NCI-H187 (cell line): ENCODE measurements at regions not wholly inside any gene's neighbourhood (a gene's known extent, or its start where the extent isn't known, plus 50 kb on each side); places are given as distances from the start of the nearest gene placed in this dataset.

Experiments
- DNase-seq, 2 experiments: peaks; one replicate each; lab custom pipeline; 2025; lab: John Stamatoyannopoulos, UW

DNA sequence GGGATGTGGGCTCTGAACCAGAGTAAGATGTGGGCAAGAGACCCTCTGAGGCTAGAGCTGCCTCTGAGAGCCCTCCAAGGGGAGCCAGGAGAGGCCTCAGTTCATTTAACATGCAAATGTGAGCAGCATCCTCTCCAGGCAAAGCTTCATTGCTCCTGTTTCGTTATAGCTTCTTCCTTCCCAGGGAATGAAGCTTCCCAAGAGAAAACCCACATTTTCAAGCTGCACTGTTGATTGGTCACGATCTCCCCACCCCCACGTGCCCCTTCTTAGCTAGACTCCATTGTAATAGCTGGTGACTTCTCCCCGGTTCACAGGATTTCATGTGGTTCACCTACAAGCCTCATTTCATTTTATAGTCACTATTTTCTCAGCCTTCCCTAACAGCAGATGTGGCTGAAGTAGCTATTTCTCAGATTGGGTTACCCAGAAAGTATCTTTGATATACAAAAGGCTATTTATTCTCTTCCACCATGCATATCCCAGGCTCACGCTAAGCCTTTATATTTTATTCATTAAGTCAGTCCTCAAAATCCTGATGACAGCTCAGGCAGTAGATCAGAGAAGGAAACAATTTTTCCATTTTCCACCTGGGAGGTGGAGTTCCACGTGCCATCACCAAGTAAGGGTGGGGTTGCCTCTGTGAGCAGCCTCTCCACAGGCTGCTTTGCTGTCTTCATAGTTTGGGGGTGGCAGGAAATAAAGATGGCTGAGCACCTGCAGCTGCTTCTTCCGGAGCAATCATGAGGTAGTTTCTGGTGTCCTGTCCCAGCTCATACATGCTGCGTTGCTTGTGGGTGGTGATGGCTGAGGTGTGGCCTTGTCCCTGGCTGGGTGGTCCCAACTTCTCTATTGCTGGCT lies 178.3 kb upstream of the RAB4A start:
- DNase-seq = peak; percentile 78 to 85

- DNase-seq = no peak
These were observed 177.7 kb upstream of the RAB4A start for GRCh38 chr1:229093238-229093540.

GRCh38 chr1:229093609-229094336 lies 177.1 kb upstream of the RAB4A start:
- no peak for DNase-seq

DNA sequence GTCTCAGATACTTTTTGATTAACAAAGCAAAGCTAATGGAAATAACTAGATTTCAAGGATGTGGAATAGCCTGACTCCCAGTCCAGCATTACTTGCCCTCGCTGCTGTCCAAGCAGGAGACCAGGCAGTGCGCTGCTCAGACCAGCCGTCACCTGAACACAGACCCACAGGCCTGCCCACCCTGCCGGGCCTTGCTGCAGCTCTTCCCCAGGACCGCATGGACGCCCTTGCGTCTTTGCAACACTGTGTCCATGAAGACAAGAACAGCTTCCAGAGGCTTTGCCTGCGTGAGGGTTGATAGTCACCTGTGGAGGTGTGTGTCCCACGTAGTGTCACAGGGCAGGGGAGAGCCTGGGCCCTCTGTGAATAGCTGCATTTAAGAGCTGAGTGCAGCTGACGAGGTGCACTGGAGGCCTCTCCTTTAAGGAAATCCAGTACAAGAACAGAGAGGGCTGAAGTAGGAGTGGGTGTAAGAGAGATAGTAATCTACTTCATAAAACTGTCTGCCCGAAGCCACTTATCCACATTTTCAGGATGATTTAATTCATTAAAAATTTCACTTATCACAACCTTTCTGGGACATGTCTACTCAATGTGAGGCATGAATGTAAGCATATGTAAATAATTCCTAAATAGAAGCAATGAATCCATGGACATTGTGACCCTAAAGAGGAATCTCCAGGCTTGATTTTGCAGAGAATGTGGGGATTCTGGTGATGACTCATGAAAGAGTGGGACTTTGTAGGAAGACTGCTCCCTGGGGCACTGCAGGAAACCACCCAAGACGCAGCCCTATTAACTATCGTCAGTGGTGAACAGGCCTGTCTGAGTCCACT lies 176.2 kb upstream of the RAB4A start:
- DNase-seq = no peak

DNA sequence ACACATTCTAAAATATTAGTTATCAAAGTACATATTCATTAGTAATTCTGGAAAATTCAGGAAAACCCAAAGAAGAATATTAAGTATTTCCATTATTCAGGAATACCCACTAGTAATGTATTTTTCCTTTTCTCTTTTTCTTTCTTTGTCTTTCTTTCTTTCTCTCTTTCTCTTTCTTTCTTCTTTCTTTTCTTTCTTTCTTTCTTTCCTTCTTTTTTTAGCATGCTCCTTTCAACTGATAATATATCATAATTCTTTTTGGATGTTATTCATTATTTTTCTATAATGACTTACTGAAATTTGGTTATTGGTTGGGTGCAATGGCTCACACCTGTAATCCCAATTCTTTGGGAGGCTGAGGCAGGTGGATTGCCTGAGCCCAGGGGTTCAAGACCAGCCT lies 175.6 kb upstream of the RAB4A start:
- no peak for DNase-seq

DNA sequence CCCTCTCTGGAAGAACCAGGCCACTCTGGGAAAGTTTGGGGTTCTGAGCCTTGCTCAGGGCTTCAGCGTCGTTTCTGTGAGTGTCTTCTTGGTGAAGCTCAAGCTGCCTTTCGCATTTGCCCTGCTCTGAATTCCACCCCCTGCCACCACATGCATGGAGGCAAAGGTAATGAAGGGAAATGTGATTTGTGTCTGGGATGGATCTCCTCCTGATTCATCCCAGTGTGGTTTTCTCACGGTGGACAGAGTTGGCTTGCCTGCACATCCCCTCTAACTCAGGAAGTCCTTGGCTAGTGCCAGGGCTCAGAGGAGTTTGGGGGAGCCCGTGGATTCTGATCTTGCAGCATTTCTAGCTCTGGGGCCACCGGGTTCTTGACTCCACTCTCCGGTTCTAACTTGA lies 173.6 kb upstream of the RAB4A start:
- no peak for DNase-seq

- DNase-seq = no peak
These were observed 172.6 kb upstream of the RAB4A start for GRCh38 chr1:229098361-229098760.

GRCh38 chr1:229098903-229099578 lies 171.9 kb upstream of the RAB4A start:
- no peak for DNase-seq

DNA sequence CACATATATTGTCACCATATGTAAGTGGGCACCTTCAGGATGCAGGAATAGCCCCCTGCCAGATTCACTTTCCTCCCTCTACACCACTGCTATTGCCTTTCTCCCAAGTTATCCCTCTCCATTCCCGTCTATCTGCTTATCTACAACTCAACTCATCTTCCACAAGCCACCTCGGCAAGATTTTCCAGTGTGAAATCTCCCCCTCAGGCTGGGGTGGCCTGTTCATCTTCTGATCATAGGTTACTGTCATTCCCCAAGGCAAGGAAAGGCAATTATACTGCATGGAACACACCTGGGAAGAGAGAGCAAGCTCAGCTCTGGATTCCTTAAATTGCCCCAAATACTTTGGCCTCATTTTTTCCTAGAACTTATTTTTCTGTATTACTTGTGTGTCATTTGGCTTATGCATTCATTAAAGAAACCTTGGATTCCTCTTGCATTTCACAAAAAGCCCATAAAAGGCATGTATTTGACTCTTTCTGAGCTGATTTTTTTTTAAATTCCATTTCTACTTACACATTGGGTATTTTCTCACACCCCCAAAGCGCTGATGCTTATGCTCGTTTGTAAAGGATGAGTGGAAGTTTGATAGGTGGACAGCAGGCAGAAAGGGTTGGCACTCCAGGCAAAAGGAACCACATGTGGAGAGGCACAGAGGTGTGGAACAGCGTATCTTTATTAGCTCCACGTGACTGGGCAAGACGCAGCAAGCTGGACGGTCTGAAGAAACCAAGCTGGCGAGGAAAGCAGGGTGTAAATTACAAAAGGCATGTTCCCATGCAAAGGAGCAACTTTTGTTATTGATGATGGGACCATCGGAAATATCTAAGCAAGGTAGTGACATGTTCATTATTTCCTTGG lies 169.7 kb upstream of the RAB4A start:
- no peak for DNase-seq

- no peak for DNase-seq
These were observed 168.0 kb upstream of the RAB4A start for GRCh38 chr1:229102741-229103391.

DNA sequence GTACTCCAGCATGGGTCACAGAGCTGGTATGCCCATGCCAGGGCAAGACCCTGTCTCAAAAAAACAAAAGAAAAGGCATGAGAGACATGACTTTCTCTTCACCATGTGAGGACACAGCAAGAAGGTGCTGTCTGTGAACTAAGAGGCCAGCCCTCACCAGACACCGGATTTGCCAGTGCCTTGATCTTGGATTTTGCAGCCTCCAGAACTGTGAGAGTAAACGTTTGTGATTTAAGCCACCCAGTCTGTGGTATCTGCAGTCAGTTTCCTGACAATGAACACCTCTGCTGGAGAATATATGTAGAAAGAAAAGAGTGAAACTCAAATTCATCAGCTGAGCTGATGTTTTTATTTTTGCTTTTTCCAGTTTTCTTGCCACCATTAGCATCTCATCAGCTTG lies 166.3 kb upstream of the RAB4A start:
- DNase-seq = no peak

DNA sequence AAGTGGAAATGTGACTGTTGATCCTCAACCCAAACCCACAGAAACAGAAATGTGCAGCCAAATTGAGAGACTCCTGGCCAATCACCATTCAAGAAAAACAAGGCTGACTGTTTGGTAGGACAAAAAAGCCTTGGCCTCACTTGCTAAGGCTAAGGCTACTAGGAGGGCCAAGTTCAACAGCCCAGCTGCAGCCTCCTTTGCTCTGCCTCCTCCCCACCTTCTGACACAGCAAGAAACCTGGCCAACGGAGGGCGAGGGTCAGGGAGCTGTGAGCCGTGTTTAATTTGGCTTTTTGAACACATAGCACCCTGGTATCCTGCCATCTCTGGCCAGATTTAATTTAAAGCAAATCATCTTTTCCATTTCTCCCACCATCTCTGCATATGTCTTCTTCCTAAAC lies 165.8 kb upstream of the RAB4A start:
- DNase-seq = no peak

DNA sequence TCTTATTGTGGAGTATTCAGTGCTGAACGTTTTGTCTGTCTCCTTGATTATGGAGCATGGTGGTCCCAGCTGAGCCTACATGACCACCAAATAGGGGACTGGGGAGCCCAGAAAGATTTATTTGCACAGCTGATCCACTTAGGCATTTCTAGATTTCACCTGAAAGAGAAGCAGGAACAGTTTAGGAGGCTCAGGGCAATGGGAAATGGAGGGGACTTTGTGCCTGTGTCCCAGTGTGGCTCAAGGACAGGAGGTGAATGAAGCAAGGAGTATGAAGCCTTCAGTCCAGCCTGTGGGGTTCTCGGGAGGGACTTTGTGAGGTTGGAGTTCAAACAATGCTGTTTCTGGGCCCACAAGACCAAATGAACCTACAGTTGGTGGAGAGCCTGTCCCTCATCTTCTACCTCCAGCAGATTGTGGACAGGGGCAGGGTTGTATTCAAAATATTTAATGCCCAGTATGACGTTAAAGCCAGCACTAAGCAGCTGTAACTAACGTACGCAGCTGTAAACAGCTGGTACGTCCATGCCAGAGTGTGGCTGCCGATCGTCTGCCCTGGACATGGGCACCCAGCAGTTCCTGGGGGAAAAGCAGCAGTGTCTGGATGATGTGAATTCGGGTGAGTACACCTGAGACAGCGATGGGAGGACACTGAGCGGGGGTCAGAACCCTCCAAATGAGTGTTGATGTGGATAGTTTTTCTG lies 164.9 kb upstream of the RAB4A start:
- no peak for DNase-seq

- no peak for DNase-seq
These were observed 164.3 kb upstream of the RAB4A start for GRCh38 chr1:229106526-229107125.

- DNase-seq = no peak
These were observed 163.6 kb upstream of the RAB4A start for GRCh38 chr1:229107304-229107815.

GRCh38 chr1:229107972-229108371 lies 162.9 kb upstream of the RAB4A start:
- no peak for DNase-seq

DNA sequence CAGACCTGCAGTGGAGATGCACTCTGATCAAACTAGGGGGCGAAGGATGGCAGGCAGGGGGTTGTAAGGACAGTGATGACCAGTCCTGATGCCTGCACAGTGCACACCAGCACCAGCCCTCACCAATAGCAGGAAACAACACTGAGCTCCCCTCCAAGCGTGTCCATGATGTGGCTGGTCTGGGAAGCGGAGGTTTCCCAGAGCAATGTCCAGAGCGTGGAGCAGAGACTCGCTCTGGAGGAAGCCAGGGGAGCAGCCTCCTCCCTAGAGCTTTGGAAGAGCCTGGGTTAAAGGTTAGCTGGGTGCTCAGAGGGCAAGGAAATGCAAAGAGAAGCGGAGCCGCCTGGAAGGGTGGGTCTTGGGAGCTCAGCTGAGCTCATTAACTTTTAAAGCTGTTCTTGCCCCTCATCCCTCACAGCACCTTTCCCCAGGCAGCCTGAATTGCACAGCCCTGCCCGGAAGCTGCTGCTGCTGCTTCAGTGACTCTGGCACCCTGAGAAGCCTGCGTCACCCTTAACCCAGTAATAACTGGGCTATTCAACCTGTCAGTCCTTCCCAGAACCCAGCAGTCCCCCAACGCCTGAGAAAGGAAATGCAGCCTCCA lies 162.2 kb upstream of the RAB4A start:
- no peak for DNase-seq

GRCh38 chr1:229109320-229109761 lies 161.6 kb upstream of the RAB4A start:
- no peak for DNase-seq

DNA sequence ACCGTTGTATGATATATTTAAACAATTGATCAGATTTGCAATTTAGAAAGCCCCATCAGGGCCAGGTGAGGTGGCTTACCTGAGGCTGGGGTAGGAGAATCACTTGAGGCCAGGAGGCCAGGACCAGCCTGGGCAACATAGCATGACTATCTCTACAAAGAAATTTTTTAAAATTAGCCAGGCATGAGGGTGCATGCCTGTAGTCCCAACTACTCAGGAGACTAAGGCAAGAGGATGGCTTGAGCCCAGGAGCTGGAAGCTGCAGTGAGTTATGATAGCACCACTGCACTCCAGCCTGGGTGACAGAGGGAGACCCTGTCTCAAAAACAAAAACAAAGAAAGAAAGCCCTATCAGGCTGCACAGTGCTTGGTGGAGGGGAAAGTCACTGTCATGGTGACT lies 159.9 kb upstream of the RAB4A start:
- DNase-seq = no peak
